Endometrium (tissue), 2 donors: ENCODE measurements at regions not wholly inside any gene's neighbourhood (a gene's known extent, or its start where the extent isn't known, plus 50 kb on each side); places are given as distances from the start of the nearest gene placed in this dataset.
"Not testable (repeated sequence)": the region's sequence is repeated elsewhere in the genome, so short reads cannot be mapped to it uniquely, and the experiment has no call there.

Experiments used
- FAIRE-seq: peaks from 2 replicates; lab custom pipeline; 2012; peaks lifted over from hg19 to GRCh38; lab: Jason Lieb, UNC
- donor health status: control.
- donor health status: control.

- no peak for FAIRE-seq
Observed at GRCh38 chr20:54844346-54844745, 369.0 kb downstream of the DOK5 start.

GRCh38 chr20:54843865-54844264 is 368.5 kb downstream of the DOK5 start:
- no peak for FAIRE-seq

GRCh38 chr20:54843431-54843830 is 368.0 kb downstream of the DOK5 start:
- no peak for FAIRE-seq

- FAIRE-seq = no peak
Observed at GRCh38 chr20:54839224-54839623, 363.8 kb downstream of the DOK5 start.

GRCh38 chr20:54837226-54837625 is 361.8 kb downstream of the DOK5 start:
- no peak for FAIRE-seq

- no peak for FAIRE-seq
Observed at GRCh38 chr20:54822386-54822785, 347.0 kb downstream of the DOK5 start.

GRCh38 chr20:54820392-54820791 is 345.0 kb downstream of the DOK5 start:
- no peak for FAIRE-seq

- no peak for FAIRE-seq
Observed at GRCh38 chr20:54806462-54806861, 331.1 kb downstream of the DOK5 start.

GRCh38 chr20:54794874-54795273 is 319.5 kb downstream of the DOK5 start:
- no peak for FAIRE-seq

GRCh38 chr20:54794110-54794509 is 318.7 kb downstream of the DOK5 start:
- no peak for FAIRE-seq

- FAIRE-seq = no peak
Observed at GRCh38 chr20:54793291-54793992, 318.0 kb downstream of the DOK5 start.

- FAIRE-seq = no peak
Observed at GRCh38 chr20:54792688-54793087, 317.3 kb downstream of the DOK5 start.

- FAIRE-seq = not testable (repeated sequence)
Observed at GRCh38 chr20:54788260-54788659, 312.9 kb downstream of the DOK5 start.

GRCh38 chr20:54782758-54783157 is 307.4 kb downstream of the DOK5 start:
- FAIRE-seq = not testable (repeated sequence)

GRCh38 chr20:54774426-54774825 is 299.0 kb downstream of the DOK5 start:
- no peak for FAIRE-seq

- FAIRE-seq = no peak
Observed at GRCh38 chr20:54773643-54774000, 298.2 kb downstream of the DOK5 start.

GRCh38 chr20:54772893-54773642 is 297.7 kb downstream of the DOK5 start:
- FAIRE-seq = no peak

GRCh38 chr20:54766483-54766882 is 291.1 kb downstream of the DOK5 start:
- no peak for FAIRE-seq

- FAIRE-seq = no peak
Observed at GRCh38 chr20:54763366-54763765, 288.0 kb downstream of the DOK5 start.

GRCh38 chr20:54759589-54759988 is 284.2 kb downstream of the DOK5 start:
- no peak for FAIRE-seq

GRCh38 chr20:54746796-54747195 is 271.4 kb downstream of the DOK5 start:
- no peak for FAIRE-seq

- FAIRE-seq = no peak
Observed at GRCh38 chr20:54745780-54746179, 270.4 kb downstream of the DOK5 start.

GRCh38 chr20:54744097-54744496 is 268.7 kb downstream of the DOK5 start:
- FAIRE-seq = no peak

GRCh38 chr20:54742193-54742592 is 266.8 kb downstream of the DOK5 start:
- FAIRE-seq = no peak
